H9 (cell line): ENCODE measurements at regions not wholly inside any gene's neighbourhood (a gene's known extent, or its start where the extent isn't known, plus 50 kb on each side); places are given as distances from the start of the nearest gene placed in this dataset.

Experiments used
- DNase-seq: peaks from one replicate; pipeline ENCODE4 v3.0.0-alpha.2; 2017
- H2AFZ ChIP-seq: one replicate; pipeline ENCODE4 v1.6.1; 2013; ENCODE audit warnings: mild to moderate bottlenecking, low read length, control low read depth, moderate library complexity
- H2AK5ac ChIP-seq: 2 replicates; pipeline ENCODE4 v1.6.1; 2013; ENCODE audit warnings: low read length, control low read depth, mixed read lengths; ENCODE audit not compliant: insufficient read length
- H2BK120ac ChIP-seq: one replicate; pipeline ENCODE4 v1.6.1; 2013; ENCODE audit warnings: low read depth, mild to moderate bottlenecking, low read length, control low read depth, inconsistent platforms; ENCODE audit not compliant: poor library complexity, severe bottlenecking
- H2BK12ac ChIP-seq: 2 replicates; pipeline ENCODE4 v1.6.1; 2013; ENCODE audit warnings: low read length, control low read depth, mixed read lengths, low read depth; ENCODE audit not compliant: insufficient read length
- H2BK15ac ChIP-seq: 2 replicates; pipeline ENCODE4 v1.6.1; 2013; ENCODE audit warnings: low read depth, low read length, control low read depth
- H2BK20ac ChIP-seq: one replicate; pipeline ENCODE4 v1.6.1; 2013; ENCODE audit warnings: low read depth, mild to moderate bottlenecking, low read length, control low read depth, inconsistent platforms; ENCODE audit not compliant: poor library complexity, severe bottlenecking
- H2BK5ac ChIP-seq: 2 replicates; pipeline ENCODE4 v1.6.1; 2013; ENCODE audit warnings: low read length, control low read depth, mixed read lengths; ENCODE audit not compliant: insufficient read length
- H3K14ac ChIP-seq: 2 replicates; pipeline ENCODE4 v1.6.1; 2013; ENCODE audit warnings: low read length, control low read depth; ENCODE audit not compliant: insufficient read depth
- H3K18ac ChIP-seq: 2 replicates; pipeline ENCODE4 v1.6.1; 2013; ENCODE audit warnings: low read depth, mild to moderate bottlenecking, mixed read lengths, low read length, control low read depth; ENCODE audit not compliant: insufficient read length
- H3K23ac ChIP-seq: 2 replicates; pipeline ENCODE4 v1.6.1; 2013; ENCODE audit warnings: low read length, control low read depth, mixed read lengths, low read depth; ENCODE audit not compliant: insufficient read length
- H3K23me2 ChIP-seq: 2 replicates; pipeline ENCODE4 v1.6.1; 2013; ENCODE audit warnings: low read depth, mild to moderate bottlenecking, mixed read lengths, low read length, control low read depth; ENCODE audit not compliant: insufficient read length, poor library complexity, severe bottlenecking
- H3K27ac ChIP-seq: 2 replicates; pipeline ENCODE4 v1.5.1; 2013; ENCODE audit warnings: low read length, control low read depth, mixed read lengths, low read depth; ENCODE audit not compliant: insufficient read length
- H3K27me3 ChIP-seq: 2 replicates; pipeline ENCODE4 v1.6.1; 2013; ENCODE audit warnings: low read length, control low read depth, inconsistent platforms; ENCODE audit not compliant: insufficient read depth
- H3K4ac ChIP-seq: 2 replicates; pipeline ENCODE4 v1.6.1; 2013; ENCODE audit warnings: low read depth, mild to moderate bottlenecking, control low read depth, inconsistent platforms, low read length, moderate library complexity
- H3K4me1 ChIP-seq: 2 replicates; pipeline ENCODE4 v1.6.1; 2013; ENCODE audit warnings: low read length, control low read depth, inconsistent platforms; ENCODE audit not compliant: insufficient read depth
- H3K4me2 ChIP-seq: 2 replicates; pipeline ENCODE4 v1.6.1; 2013; ENCODE audit warnings: low read length, control low read depth, mixed read lengths; ENCODE audit not compliant: insufficient read length, insufficient read depth
- H3K56ac ChIP-seq: 2 replicates; pipeline ENCODE4 v1.6.1; 2013; ENCODE audit warnings: low read depth, mild to moderate bottlenecking, mixed read lengths, low read length, control low read depth; ENCODE audit not compliant: insufficient read length
- H3K79me1 ChIP-seq: 2 replicates; pipeline ENCODE4 v1.6.1; 2013; ENCODE audit warnings: low read depth, mild to moderate bottlenecking, moderate library complexity, low read length, control low read depth, inconsistent platforms; ENCODE audit not compliant: insufficient read depth, poor library complexity, severe bottlenecking
- H3K79me2 ChIP-seq: 2 replicates; pipeline ENCODE4 v1.6.1; 2013; ENCODE audit warnings: low read length, control low read depth, inconsistent platforms; ENCODE audit not compliant: insufficient read depth
- H3K9ac ChIP-seq: 2 replicates; pipeline ENCODE4 v1.6.1; 2013; ENCODE audit warnings: low read length, control low read depth, mixed read lengths; ENCODE audit not compliant: insufficient read length; ENCODE audit errors: extremely low read depth
- H3K9me3 ChIP-seq: one replicate; pipeline ENCODE4 v1.6.1; 2013; ENCODE audit warnings: low read depth, low read length, inconsistent platforms; ENCODE audit not compliant: control insufficient read depth
- H3T11ph ChIP-seq: one replicate; pipeline ENCODE4 v1.6.1; 2013; ENCODE audit warnings: mild to moderate bottlenecking, low read length, control low read depth, inconsistent platforms
- H4K20me1 ChIP-seq: one replicate; pipeline ENCODE4 v1.6.1; 2013; ENCODE audit not compliant: control insufficient read depth, insufficient read length, insufficient read depth
- H4K5ac ChIP-seq: 2 replicates; pipeline ENCODE4 v1.6.1; 2013; ENCODE audit warnings: low read depth, mild to moderate bottlenecking, mixed read lengths, low read length, control low read depth; ENCODE audit not compliant: insufficient read length
- H4K8ac ChIP-seq: replicated peaks from 2 replicates; pipeline ENCODE4 v1.6.1; 2013; ENCODE audit warnings: low read length, control low read depth, mixed read lengths, low read depth; ENCODE audit not compliant: insufficient read length
- H4K91ac ChIP-seq: 2 replicates; pipeline ENCODE4 v1.6.1; 2013; ENCODE audit warnings: low read depth, mild to moderate bottlenecking, moderate library complexity, mixed read lengths, low read length, control low read depth; ENCODE audit not compliant: insufficient read length
- H3K27ac Mint-ChIP-seq, 3 experiments: 2 replicates in 2 of 3; 3 replicates in 1 of 3; pipeline ENCODE4 v1.8.0; 2020 to 2021; ENCODE audit warnings: mixed read lengths in 3 of 3, mild to moderate bottlenecking in 1 of 3, moderate library complexity in 1 of 3
- H3K27me3 Mint-ChIP-seq: 2 replicates; pipeline ENCODE4 v1.8.0; 2021; ENCODE audit warnings: low read depth, mild to moderate bottlenecking, moderate library complexity, mixed read lengths
- H3K36me3 Mint-ChIP-seq, 3 experiments: 2 replicates in 2 of 3; 3 replicates in 1 of 3; pipeline ENCODE4 v1.8.0; 2020 to 2021; ENCODE audit warnings: low read depth in 3 of 3, mixed read lengths in 3 of 3; ENCODE audit not compliant: insufficient read depth in 1 of 3
- H3K4me1 Mint-ChIP-seq, 2 experiments: 2 replicates each; pipeline ENCODE4 v1.8.0; 2020; ENCODE audit warnings: mixed read lengths in 2 of 2
- H3K4me3 Mint-ChIP-seq, 2 experiments: 2 replicates in 1 of 2; 3 replicates in 1 of 2; pipeline ENCODE4 v1.8.0; 2020 to 2021; ENCODE audit warnings: mild to moderate bottlenecking in 2 of 2, mixed read lengths in 2 of 2, moderate library complexity in 1 of 2
- H3K9me3 Mint-ChIP-seq, 2 experiments: 2 replicates in 1 of 2; 3 replicates in 1 of 2; pipeline ENCODE4 v1.8.0; 2020; ENCODE audit warnings: mild to moderate bottlenecking in 2 of 2, mixed read lengths in 2 of 2, moderate library complexity in 1 of 2
- TF ChIP-seq, protein P1 (sequence below): fragments of 200-600 bp; sonication (generic); conservative IDR thresholded peaks from 3 replicates; pipeline ENCODE4 v1.8.0; 2021; ENCODE audit warnings: antibody characterized with exemption, mild to moderate bottlenecking

GRCh38 chr3:68523330-68523729 is 409.0 kb downstream of the TAFA4 start:
- TF ChIP-seq, protein P1, sequence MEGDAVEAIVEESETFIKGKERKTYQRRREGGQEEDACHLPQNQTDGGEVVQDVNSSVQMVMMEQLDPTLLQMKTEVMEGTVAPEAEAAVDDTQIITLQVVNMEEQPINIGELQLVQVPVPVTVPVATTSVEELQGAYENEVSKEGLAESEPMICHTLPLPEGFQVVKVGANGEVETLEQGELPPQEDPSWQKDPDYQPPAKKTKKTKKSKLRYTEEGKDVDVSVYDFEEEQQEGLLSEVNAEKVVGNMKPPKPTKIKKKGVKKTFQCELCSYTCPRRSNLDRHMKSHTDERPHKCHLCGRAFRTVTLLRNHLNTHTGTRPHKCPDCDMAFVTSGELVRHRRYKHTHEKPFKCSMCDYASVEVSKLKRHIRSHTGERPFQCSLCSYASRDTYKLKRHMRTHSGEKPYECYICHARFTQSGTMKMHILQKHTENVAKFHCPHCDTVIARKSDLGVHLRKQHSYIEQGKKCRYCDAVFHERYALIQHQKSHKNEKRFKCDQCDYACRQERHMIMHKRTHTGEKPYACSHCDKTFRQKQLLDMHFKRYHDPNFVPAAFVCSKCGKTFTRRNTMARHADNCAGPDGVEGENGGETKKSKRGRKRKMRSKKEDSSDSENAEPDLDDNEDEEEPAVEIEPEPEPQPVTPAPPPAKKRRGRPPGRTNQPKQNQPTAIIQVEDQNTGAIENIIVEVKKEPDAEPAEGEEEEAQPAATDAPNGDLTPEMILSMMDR, result no peak

More at GRCh38 chr3:68523330-68523729, 409.0 kb downstream of the TAFA4 start:
- Mint-ChIP-seq H3K27me3 (no peaks in the 10 kb centered on the region), H3K27ac (no peak overlapping the region), H3K4me1 (0 out of 4 replicates have a peak, but pooled peaks cover 0 to 2% of the 10 kb centered on the region in 2 experiments), H3K4me3 (no peak overlapping the region), H3K9me3 (no peaks in the 10 kb centered on the region), H3K36me3 (no peaks in the 10 kb centered on the region)
- Histone ChIP-seq H3K18ac (no peak overlapping the region), H2BK15ac (no peak overlapping the region), H4K20me1 (no peaks in the 10 kb centered on the region), H2BK5ac (no peak overlapping the region), H2BK12ac (no peak overlapping the region), H3K27me3 (no peaks in the 10 kb centered on the region), H3T11ph (no peak overlapping the region), H2BK120ac (no peak overlapping the region), H3K79me2 (no peaks in the 10 kb centered on the region), H3K79me1 (no peaks in the 10 kb centered on the region), H4K8ac (no peak overlapping the region), H3K56ac (no peak overlapping the region), H4K91ac (no peak overlapping the region), H3K4me2 (no peak overlapping the region), H3K4me1 (no peaks in the 10 kb centered on the region), H3K23me2 (no peaks in the 10 kb centered on the region), H3K9ac (no peak overlapping the region), H3K27ac (no peak overlapping the region), H3K14ac (no peak overlapping the region), H2BK20ac (no peak overlapping the region), H4K5ac (no peak overlapping the region), H3K9me3 (no peaks in the 10 kb centered on the region), H3K4ac (no peak overlapping the region), H2AK5ac (no peak overlapping the region), H3K23ac (no peak overlapping the region), H2AFZ (no peak overlapping the region)
- DNase-seq, result no peak
